ENCODE measurements at regions not wholly inside any gene's neighbourhood (a gene's known extent, or its start where the extent isn't known, plus 50 kb on each side); places are given as distances from the start of the nearest gene placed in this dataset.

DNA sequence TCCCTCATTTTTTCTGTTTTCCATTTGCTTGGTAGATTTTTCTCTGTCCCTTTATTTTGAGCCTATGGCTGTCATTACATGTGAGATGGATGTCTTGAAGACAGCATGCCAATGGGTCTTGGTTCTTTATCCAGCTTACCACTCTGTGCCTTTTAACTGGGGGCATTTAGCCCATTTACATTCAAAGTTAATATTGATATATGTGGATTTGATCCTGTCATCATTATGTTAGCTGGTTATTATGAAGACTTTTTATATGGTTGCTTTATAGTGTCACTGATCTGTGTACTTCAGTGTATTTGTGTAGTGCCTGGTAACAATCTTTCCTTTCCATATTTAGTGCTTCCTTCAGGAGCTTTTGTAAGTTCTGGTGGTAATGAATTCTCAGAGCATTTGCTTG lies 89.3 kb upstream of the UNC5B start:
- no peak for DNase-seq (ENCODE audit: low read depth)

DNA sequence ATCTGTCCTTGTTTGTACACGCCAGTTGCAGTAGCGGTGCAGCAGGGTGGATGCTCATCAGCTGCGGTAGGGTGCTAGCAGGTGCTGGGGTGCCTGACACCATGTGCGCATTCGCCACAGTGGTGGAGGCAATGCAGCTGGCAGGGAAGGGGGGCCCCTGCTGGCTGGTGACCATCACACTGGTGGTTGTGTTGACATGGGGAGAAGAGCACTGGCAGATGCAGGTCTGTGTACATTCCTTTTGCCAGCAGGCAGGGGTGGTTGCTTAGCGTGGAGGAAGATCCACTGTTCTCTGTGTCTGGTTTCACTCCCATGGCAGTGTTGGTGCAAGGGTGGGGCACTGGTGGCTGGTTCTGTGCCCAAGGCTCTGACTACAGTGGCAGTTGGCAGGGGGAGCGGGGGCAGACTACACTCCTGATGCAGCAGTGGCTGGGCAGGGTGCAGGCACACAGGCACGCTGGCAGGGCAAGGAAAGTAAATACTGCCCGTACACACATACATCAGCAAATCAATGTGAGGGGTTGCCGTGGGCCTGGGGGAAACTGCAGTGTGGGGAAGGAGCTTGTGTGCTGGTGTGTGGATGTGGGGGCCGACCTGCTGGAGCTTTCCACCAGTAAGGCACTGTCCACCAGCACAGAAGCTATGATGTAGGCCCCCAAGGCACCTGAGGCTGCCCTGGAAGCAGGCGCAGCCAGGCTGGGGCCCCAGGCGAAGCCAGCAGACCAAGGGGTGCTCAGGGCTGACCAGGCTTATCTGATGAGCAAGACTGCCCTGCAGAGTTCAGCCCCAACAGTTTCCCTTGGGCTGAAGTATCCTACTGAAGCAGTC lies 87.2 kb upstream of the UNC5B start:
- no peak for DNase-seq (ENCODE audit: low read depth)

DNA sequence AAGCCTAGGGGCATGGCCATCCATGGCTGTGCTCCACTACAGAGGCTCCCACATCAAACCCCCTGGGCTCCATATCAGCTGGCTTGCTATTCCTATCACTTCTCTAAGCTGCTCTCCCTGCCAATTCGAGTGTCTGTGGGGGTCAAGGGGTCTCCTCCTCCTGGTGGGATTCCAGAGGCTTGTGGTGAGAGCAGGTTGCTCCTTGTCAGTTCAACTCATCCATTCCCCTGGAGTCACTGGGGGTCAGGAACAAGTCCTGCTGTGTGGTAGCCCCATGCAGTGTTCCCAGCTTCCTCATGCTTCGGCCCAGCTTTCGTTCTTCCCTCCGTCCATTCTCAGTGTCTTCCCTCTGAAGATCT lies 86.6 kb upstream of the UNC5B start:
- DNase-seq (ENCODE audit: low read depth), result no peak

DNA sequence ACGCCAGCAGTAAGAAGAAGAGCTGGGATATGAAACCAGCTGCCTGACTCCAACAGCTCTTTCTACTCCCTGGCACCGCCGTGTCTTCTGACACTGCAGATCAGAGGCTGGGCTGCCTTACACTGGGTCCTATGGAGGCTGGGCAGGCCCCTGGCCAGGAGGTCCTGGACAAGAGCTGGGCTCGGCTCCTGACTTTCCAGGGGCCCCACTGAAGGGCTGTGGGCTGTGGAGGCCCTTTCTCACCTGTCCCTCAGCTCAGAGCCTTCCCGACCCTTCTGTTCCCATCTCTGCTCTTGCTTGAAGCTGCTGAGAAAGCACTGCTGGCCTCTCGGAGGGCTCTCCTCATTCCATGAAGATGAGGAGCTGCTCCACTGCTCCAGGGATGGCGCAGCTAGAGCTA lies 85.9 kb upstream of the UNC5B start:
- DNase-seq (ENCODE audit: low read depth), result no peak

DNA sequence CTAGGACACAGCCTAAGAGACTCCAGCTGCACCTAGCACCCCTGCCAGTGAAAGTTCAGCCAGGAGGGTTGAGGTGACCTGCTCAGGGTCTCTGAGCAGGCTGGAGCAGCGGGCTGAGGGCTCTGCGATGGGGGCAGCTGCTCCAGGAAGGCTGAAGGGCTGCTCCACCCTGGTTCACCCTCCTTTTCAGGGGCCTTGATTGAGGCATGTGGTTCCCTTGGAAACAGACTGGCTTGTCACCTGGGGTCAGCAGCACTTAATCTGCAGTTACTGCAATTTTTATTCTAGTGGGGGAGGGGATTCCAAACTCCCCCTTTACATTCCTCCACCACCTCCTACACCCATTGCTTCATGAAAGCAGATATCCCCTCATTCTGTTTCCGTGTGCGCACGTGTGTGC lies 85.3 kb upstream of the UNC5B start:
- no peak for DNase-seq (ENCODE audit: low read depth)

DNA sequence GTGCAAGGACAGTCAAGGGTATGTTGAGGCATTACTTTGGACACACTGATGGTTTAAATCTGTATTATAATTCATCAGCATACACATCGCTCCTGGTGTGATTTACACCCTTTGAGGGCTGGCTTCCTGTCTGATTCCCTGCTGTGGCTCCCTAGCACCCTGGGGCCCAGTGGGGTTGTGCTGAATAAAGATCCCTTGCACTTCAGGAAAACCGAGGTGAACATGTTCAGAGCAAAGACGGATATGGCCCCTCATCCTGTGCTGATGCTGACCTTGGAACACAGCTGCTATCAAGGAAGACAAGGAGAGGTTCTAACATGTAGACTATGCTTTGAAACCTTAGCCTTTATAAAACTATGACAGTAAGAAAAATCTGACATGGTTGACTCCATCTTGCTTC lies 84.6 kb upstream of the UNC5B start:
- no peak for DNase-seq (ENCODE audit: low read depth)

DNA sequence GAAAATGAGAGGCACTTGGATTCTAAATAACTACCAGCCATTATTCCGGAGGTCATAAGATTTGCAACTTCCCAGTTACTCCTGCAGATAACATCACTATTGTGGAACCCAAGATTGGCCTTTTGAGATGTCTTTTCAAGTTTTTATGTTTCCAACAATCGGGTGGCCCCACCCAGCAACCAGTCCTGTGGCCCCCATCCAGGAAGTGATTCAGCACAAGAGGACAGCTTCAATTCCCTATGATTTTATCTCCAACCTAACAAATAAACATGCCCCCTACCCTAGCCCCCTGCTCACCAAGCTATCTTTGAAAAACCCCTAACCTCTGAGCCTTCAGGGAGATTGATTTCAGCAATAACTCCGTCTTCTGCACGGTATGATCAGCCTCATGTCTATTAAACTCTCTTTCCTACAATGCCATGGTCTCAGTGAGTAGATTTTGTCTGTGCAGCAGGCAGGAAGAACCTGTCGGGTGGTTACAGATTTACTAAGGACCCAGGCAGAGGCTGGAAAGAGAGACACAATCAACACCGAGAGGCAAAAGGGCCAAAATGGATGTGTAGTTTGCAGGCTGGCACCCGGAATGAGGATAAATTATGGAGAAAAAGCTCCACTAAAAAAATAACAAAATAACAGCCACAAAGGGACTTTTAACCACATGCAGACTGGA lies 83.9 kb upstream of the UNC5B start:
- peak; percentile 1 for DNase-seq (ENCODE audit: low read depth)

DNA sequence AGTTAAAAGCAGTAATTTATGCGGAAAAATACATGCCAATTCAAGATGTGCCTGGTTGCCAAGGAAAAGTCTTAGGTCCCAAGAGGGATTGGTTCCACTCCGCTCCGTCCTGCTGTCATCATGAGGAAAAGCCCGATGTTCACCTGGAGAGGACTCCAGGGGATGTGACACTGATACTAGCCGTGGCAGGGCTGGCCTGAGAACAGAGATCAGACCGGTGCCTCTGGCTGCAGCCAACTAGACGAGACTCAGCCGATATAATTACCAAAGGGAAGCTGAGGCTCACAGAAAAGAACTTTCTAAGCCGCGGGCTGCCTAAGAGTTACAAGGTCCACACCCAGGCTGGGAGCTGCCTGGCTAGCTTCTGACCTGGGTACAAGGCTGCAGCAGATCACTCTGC lies 81.3 kb upstream of the UNC5B start:
- DNase-seq (ENCODE audit: low read depth), result no peak

DNA sequence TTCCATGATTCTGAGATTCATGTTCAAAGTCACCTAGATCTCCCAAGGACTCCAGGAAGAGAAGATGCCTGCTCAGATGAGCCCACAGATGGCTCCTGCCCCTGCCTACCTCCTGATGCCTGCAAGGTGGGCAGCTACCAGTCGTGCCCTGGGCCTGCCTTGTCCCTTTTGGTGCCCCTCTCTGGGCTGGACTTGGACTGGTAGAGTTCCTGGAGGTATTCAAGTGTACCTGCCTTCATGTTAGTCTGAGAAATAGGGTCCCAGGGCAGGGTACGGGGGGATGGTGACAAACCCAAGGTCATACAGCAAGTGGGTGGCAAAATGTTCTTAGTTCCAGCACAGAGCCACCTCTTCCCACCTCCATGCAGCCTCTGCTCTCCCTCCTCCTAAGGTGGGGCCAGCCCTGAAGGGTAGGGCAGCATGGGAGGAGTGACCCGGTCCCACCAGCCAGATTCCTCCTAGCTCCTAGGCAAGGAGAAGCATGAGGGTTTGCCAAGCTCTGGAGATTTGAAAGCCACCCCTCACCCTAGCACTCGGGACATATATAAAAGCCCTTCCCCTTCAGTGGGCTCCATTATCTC lies 80.8 kb upstream of the UNC5B start:
- no peak for DNase-seq (ENCODE audit: low read depth)

DNA sequence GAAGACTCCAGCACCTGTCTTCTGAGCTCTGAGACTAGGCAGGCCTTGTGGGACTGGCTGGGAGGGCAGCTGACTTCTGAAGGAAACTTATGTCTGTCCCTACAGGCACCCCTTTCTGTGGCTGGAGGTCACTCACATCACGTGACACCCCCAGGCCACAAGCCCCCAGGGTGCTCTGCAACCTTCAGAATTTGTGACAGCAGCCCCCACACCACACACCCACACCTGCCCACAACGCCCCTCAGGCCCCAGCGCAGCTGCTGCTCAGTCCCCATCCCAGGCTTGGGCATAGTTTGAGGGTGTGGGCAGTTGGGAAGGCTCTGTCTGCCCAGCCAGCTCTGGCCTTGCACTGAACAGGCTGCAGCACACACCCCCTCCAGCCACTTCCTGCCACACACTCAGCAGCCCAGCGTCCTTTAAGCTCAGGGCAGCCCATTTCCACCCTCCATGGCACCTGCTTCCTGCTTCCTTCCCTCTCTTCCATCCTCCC lies 80.0 kb upstream of the UNC5B start:
- no peak for DNase-seq (ENCODE audit: low read depth)

DNA sequence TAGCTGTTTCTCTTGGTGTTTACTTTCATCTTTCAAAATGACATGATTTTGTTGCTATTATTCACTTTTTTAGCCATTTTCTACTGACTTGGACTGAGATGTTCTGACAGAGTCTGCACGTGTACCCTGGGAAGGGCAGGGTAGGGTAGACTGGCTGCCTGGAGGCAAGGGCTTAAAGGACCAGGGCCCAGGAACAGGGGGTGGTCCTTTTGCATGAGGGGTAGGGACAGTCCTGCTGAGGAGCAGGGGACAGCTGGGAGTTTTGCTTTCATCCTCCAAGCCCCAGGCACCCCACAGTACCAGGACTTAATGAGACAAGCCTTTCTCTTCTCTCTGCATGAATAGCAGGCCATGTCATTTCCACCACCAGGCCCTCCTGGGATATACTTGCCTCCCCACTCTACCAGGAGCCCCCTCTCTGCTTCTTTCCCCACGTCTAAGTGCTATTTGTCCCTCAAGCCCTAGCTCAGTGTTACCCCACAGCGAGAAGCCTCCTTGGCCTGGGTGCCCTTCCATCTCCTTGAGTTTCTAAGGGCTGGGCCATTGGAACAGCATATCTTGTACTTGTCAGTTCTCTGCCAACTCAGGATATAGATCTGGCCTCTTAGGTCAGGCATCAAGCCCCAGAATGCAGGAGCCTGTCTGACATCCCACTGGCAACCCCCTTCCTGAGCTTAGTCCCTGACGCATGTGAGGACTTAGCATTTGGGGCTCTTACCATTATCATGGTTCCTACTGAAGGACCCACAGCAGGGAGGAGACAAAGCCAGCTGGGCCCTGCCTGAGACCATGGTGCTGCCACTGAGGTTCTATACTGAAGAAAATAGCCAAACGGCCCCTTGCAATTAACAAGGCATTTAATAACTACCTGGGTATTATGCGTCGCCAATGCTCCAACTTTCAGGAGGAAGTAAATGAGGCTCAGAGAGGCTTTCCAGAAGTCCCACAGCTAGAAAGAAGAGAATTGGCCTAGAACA lies 78.4 kb upstream of the UNC5B start:
- no peak for DNase-seq (ENCODE audit: low read depth)

DNA sequence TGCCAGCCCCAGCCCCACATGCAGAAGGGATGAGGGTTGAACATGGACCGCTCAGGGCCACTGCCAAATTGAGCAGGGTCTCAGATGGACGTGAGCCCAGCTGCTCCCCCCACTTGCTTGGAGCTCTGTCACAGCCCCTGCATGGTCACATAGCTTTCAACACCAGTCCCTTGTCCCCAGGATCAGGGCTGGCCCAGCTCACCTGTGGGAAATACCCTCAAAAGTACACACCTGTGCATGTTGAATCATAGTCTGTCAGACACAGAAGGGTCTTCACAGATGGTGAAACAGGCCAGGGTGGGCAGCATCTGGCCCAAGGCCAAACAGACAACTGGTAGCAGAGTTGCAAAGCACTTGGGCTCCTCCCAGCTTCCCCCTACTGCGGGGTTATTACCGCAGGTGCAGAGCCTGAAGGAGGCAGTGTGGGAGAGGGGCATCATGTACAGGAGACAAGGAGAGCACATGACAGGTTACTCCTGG lies 77.6 kb upstream of the UNC5B start:
- DNase-seq (ENCODE audit: low read depth), result no peak

DNA sequence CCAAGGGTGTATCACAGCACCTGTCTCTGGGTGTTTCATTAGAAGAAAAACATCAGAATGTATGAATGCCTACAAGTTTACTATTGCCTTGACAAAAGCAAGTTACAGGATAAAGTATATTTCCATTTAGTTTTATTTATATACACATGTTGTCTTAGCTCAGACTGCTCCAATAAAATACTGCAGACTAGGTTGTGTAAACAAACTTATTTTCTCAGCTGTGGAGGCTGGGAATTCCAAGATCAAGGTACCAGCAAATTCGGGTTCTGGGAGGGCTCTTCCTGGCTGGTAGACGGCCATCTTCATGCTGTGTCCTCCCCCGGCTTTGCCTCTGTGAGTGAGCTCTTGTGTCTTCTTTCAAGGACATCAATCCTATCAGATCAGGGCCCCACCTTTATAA lies 77.1 kb upstream of the UNC5B start:
- no peak for DNase-seq (ENCODE audit: low read depth)

DNA sequence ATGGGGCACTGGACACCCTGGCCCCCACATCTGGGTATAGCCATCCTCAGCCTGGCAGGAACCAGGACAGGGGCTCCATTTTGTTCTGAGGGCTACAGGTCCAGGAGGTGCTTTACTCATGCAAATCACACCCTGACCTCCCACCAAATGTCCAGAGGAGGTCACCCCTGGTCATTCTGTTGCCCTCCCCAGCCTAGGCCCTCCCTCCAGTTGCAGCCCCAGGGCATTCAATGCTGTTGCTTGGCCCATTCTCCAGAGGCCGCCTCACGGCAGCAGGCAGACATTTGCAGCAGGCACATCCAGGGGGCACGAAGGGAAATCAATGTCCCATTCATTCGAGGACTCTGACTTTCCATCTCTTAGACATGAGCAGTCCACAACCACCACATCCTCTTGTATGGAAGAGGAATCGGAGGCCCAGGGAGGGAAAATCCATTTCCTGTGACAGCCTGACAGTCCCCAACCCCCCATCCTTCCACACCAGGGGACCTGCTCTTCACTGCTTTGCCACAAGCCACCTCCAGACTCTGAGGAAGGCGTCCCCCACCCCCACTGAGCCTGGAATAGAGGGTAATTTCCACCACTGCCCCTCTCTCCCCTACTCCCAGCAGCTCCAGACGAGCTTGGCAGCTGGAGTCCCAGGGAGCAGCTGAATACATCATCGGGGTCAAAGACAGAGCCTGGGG lies 76.2 kb upstream of the UNC5B start:
- DNase-seq (ENCODE audit: low read depth), result no peak

DNA sequence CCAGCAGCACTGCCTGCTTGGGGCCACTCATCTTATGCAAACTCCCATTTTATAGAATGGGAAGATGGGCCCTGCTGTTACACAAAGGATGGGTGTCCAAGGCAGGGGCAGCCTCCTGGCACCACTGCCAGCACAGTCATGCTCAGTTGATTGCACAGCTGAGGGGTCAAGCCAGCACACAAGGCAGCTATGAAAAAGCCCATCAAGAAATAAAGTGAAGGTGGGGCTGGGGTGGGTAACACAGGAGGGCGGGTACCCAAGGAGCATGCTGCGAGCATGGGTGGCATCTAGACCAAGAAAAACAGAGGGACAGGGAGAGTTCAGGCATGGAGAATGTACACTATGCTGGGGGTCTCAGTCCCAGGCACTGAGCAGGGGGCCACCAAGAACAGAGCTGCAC lies 74.7 kb upstream of the UNC5B start:
- no peak for DNase-seq (ENCODE audit: low read depth)

DNA sequence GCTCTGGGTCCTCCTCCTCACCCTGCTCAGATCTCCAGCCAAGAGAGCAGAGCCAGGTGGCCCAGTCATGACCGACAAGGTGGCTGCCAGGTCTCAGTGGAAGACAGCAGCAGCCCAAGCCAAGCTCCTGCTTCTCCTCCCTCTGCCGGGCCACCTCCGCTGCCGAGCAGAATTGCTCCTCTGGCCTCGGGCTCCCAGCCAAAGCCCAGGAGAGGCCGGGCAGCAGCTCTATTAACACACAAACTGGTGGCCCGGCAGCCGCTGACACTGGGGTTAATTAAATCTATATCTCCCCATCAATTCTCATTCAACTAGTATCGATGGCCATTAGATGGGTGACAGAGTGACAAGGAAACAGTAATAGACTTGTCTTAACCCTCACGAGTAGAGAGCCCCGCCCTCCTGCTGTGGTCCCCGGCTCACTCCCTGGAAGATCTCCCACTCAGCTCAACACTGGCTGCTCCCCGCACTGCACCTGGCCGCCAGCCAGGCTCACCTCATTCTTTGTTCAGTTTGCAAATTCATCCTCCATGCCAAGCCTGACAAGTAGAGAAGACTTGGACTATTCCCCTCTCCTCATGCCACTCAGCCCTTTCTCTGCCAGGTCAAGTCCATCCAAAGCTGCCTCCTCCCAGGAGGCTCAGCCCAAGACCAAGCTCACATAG lies 74.1 kb upstream of the UNC5B start:
- no peak for DNase-seq (ENCODE audit: low read depth)

DNA sequence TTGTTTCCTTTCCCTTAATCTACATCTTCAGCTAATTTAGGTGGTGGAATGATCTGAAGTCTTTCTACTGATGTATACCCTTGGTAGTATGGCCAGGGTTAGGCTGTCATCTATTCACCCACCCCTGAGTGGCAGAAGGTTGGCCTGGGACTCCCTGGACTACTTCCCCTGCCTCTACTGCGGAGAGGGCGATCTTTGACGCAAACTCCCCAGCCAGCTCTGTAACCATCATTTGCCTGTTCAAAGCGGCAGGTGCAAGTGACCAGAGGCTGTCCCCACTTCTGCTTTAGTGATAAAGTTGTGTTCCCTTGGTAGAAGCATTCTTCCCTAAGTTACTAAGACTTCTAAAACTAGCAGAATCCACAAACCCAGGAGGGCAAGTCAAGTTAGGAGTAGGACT lies 70.8 kb upstream of the UNC5B start:
- DNase-seq (ENCODE audit: low read depth), result no peak

DNA sequence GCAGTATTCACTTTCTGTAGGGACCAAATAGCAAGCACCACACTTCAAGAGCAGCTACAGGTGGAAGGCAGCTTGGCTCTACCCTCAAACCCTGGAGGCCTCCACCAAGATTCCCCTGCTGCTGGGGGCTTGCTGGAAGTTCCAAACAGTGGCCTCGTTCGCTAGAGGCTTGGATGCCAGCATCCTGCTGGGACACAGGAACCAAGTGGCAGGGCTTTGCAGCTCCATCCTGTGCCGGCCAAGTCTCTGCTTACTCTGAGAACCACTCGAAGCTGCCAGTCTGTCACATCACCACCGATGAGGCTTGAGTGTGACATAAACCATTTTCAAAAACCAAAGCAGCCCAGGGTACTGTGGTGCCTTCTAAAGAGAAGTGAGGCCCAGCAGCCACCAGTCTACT lies 69.2 kb upstream of the UNC5B start:
- DNase-seq (ENCODE audit: low read depth), result no peak

DNA sequence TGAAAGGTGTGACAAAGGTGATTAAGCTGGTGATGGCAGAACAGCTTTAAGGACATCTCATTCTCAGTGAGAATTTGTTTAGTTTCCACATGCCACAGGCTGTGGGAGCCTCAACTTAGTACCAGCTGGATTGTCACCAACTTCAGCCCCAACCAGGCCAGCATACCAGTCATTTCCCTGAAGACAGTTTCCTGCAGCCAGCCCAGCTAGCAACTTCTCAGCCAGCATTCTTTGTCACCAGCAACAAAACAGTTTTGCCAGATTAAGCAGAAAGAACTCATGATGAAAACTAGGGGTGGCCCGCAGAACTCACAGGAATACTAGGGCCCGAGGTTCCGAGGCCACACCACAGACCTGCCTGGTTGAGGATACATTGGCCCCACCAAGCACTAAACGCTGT lies 68.8 kb upstream of the UNC5B start:
- no peak for DNase-seq (ENCODE audit: low read depth)

DNA sequence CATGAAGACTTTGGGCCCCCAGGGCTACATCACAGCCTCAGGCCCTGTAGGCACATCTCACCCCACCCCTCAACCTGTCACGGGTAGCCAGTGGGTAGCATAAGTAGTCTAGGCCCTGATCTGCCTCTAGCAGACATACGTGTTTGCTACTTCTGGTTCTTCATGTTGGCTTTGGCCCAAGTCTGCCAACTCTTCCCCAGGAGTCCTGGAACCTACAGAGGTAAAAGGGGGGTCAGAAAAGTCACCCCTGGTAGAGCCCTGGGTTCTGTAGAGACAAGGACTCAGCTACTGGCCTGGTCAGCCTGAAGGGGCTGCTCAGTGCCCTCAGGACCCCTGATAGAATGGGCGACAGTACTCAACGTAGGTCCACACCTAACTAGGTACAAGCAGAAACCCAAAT lies 67.5 kb upstream of the UNC5B start:
- no peak for DNase-seq (ENCODE audit: low read depth)

DNA sequence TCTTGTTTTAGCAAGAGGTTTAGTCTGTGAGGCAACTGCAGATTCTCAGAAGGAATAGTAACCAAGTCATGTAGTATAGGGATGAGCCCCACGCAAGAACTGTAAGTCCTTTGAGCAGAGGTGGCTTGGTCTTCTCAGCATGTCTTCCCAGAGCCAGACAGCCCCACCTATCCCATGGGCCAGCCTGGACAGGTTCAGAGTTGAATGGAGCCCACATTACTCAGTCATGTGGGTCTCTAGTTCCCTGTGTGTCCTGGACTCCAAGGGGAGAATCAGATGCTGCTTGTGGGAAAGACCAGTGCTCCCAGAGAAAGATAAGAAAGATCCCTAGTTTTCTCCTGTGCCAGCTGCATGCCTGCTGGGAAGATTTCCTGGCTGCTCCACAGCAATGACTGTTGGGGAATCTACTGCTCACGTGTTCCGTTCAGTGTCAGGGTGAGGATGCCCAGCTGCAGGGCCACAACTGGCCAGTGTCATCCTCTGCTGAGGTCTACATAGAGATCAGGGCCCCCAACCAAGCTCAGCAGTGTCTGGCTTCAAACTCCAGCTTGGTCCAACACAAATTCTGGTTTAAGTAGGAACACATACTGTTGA lies 66.9 kb upstream of the UNC5B start:
- no peak for DNase-seq (ENCODE audit: low read depth)

All from fibroblast of the conjunctiva (primary cell).